ENCODE measurements at regions not wholly inside any gene's neighbourhood (a gene's known extent, or its start where the extent isn't known, plus 50 kb on each side); places are given as distances from the start of the nearest gene placed in this dataset.

- TF ChIP-seq MAX (IDR thresholded peaks at IDR 0.05) (no peak), CTCF (IDR thresholded peaks at IDR 0.05; ENCODE audit: low read depth, low read length, missing input control) (no peak), TAF1 (conservative IDR thresholded peaks at IDR 0.05) (no peak), JUND (IDR thresholded peaks at IDR 0.05) (no peak), YY1 (IDR thresholded peaks at IDR 0.05) (no peak), RAD21 (IDR thresholded peaks at IDR 0.05) (no peak), GABPA (IDR thresholded peaks at IDR 0.05 in 1 of 2, conservative IDR thresholded peaks at IDR 0.05 in 1 of 2) (no peak), ATF3 (IDR thresholded peaks at IDR 0.05) (no peak), REST (IDR thresholded peaks at IDR 0.05) (no peak), SP1 (IDR thresholded peaks at IDR 0.05) (no peak)
These were observed 559.7 kb downstream of the ACTL7B start for GRCh38 chr9:108296056-108296455.
